Erythroblast (primary cell): ENCODE measurements at regions not wholly inside any gene's neighbourhood (a gene's known extent, or its start where the extent isn't known, plus 50 kb on each side); places are given as distances from the start of the nearest gene placed in this dataset.
"Not testable (repeated sequence)": the region's sequence is repeated elsewhere in the genome, so short reads cannot be mapped to it uniquely, and the experiment has no call there.

Source experiments
- DNase-seq, 2 experiments: peaks; one replicate each; lab custom pipeline; 2025; lab: John Stamatoyannopoulos, UW
- GATA1 ChIP-seq: IDR thresholded peaks from 2 replicates; pipeline ENCODE4 v1.6.1; 2011; ENCODE audit warnings: low read depth, mild to moderate bottlenecking, control low read depth, low read length, moderate library complexity
- POLR2A ChIP-seq: IDR thresholded peaks from 2 replicates; pipeline ENCODE4 v1.6.1; 2011; ENCODE audit warnings: mild to moderate bottlenecking, low read length

DNA sequence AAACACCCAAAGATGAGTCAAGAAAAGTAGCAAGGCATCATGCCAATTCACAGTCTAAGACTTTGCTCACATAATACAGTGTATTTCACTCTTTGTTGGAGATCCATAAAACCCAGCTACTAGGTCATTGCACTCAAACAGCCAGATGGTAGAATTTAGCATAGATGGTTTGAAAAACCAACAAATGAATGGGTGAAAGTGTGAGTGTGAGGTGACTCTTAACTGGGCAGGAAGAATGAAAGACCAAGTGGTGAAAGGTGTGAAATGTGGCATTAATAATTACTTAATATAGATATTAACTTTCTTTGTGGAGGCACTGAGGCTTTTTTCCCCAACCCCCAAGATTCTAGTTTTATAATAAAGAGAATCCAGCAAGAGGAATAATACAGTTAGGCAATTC lies 159.5 kb downstream of the SQOR start:
- DNase-seq: no peak
- TF ChIP-seq GATA1 (no peak), POLR2A (no peak)

DNA sequence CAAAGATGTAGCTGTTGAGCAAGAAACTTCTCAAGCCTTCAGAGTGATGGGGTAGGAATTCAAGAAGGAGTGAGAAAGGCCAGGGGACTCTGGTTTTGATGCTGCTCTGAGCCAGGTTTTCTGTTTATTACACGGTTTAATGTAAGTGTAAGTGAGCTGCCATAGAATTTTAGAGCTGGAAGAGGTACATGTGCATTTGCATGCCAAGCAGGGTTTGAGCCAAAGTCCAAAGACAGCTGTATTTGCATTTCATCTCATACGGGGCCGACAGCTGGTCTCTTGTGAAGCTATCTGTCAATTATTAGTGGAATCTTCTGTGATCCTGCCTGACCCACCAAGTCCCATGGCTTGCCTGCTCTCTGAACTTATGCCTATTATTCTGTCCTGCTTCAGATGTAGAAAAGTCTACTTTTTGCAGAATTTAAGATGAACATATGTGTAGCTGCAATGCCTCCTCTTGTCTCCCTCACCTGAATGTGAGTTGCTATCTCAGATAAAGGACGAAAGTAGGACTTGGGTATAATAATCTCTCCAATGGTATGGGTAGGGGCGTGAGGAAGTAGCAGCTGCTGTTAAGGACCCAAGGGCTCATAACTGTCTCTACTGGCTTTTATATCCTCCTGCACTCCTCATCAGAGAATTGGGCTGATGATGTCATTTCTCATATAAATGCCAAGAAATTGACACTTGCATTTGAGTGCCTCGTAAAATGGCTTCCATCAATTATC lies 160.0 kb downstream of the SQOR start:
- TF ChIP-seq POLR2A: no peak
- TF ChIP-seq GATA1: no peak

GRCh38 chr15:45795440-45796069 lies 160.7 kb downstream of the SQOR start:
- DNase-seq: peak; percentile 2 to 42
- TF ChIP-seq GATA1 (no peak), POLR2A (no peak)

More for the DNA sequence above, 160.0 kb downstream of the SQOR start:
- no peak for DNase-seq

DNA sequence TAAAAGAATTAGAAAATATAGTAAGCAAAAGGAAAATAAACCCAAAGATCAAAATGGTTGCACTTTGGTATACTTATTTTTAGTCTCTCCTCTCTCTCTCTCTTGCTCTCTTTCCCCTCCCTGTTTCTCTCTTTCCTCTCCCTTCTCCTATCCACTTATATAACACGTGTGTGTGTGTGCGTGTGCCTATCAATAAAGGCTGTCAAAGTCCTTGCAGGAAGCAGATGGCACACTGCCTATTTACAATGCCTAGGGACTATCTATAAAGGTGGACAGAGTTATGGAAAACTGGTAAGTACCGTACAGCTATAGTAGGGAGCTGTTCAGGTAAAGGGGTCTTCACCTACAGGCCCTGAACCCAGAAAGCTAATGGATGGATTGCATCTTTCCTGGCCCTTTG lies 161.6 kb downstream of the SQOR start:
- TF ChIP-seq GATA1 (no peak), POLR2A (no peak)
- no peak for DNase-seq

DNA sequence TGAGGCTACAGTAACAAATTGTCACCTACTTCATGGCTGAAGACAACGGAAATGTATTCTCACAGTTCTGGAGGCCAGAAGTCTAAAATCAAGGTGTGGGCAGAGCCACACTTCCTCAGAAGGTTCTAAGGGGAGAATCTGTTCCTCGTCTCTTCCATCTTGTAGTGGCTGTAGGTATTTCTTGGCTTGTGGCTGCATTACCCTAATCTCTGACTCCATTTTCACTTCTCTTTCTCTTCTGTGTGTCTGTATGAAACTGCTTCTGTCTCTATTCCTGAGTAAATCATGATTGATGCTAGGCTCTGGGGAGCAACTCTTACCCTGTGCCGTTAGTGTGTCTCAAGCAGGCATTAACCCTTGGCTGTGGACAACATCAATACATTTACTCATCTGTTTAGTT lies 164.7 kb downstream of the SQOR start:
- DNase-seq: no peak
- TF ChIP-seq POLR2A (no peak), GATA1 (no peak)

- no peak for DNase-seq
- no peak for TF ChIP-seq GATA1
- TF ChIP-seq POLR2A: no peak
Measured at GRCh38 chr15:45801543-45801942, 166.7 kb downstream of the SQOR start.

GRCh38 chr15:45802140-45802539 lies 167.3 kb downstream of the SQOR start:
- DNase-seq: no peak
- no peak for TF ChIP-seq GATA1
- TF ChIP-seq POLR2A: no peak

DNA sequence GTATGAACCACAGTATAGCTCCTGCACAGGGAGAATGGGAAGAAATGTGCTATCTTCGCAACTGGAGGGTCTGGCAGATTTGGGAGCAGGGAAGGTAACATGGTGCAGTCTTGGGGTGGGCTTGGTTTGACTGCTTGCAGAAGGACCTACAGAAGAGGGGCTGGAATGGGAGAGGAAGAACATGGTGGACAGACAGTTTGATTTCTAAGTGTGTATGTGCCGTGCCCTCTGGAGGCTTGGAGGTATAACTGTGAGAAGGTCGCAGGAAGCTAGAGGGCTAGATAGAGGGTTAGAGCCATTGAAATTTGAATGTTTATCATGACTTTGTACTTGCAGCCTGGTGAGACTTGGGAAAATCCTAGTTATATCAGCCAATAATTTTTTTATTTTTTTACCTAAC lies 169.2 kb downstream of the SQOR start:
- no peak for DNase-seq
- TF ChIP-seq GATA1: no peak

DNA sequence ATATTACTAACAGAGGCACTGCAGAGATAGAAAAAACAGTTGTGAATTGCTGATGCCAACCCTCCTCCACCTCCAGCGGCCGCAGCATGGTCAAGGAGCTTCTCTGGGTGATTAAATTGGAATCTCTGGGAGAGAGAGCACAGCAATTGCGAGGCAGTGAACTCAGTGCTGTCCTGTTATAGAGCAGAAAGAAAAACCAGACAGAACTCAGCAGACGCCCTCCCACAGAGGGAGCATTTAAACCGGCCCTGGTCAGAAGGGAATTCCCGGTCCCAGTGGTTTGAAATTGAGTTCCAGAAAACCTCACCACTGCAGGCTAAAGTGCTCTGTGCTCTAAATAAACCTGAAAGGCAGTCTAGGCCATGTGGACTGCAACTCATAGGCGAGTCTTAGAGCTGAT lies 175.4 kb downstream of the SQOR start:
- no peak for TF ChIP-seq GATA1
- no peak for TF ChIP-seq POLR2A
- DNase-seq: no peak

DNA sequence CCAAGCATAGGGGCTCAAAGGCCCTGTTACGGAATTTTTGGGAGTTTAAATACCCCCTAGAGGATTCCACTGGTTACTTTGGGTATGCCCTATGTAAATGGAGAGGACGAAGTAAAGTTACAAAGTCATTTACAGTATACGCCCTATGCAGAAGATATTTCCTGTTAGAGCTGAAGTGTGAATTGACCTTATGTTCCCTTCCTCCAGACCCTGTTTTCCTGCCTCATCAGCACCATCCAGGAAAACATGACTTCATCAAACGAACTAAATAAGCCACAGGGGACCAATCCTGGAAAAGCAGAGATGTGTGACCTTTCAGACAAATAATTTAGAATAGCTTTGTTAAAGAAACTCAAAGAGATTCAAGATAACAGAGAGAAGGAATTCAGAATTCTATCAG lies 177.4 kb downstream of the SQOR start:
- TF ChIP-seq POLR2A: no peak
- TF ChIP-seq GATA1: no peak
- no peak for DNase-seq

GRCh38 chr15:45817578-45817977 lies 182.7 kb downstream of the SQOR start:
- not testable (repeated sequence) for DNase-seq

GRCh38 chr15:45821390-45821789 lies 186.6 kb downstream of the SQOR start:
- no peak for TF ChIP-seq POLR2A
- no peak for TF ChIP-seq GATA1

GRCh38 chr15:45822968-45823367 lies 188.1 kb downstream of the SQOR start:
- not testable (repeated sequence) for DNase-seq

More at GRCh38 chr15:45821390-45821789, 186.6 kb downstream of the SQOR start:
- DNase-seq: no peak

- TF ChIP-seq POLR2A (no peak), GATA1 (no peak)
- no peak for DNase-seq
Measured at GRCh38 chr15:45827275-45827674, 192.4 kb downstream of the SQOR start.

GRCh38 chr15:45827766-45828165 lies 192.9 kb downstream of the SQOR start:
- no peak for DNase-seq
- TF ChIP-seq POLR2A (no peak), GATA1 (no peak)
